Omental fat pad (tissue), 3 donors: ENCODE measurements at regions not wholly inside any gene's neighbourhood (a gene's known extent, or its start where the extent isn't known, plus 50 kb on each side); places are given as distances from the start of the nearest gene placed in this dataset.

Experiments
- ATAC-seq: fragments of 150-250 bp; one replicate; pipeline ENCODE4 v1.9.1; 2016; ENCODE audit warnings: mild to moderate bottlenecking, moderate library complexity; ENCODE audit not compliant: low FRiP score
- DNase-seq: peaks from one replicate; pipeline ENCODE4 v3.0.0-alpha.2; 2019; ENCODE audit warnings: low spot score
- TF ChIP-seq, protein P1 (sequence below), 3 donors: fragments of 450-650 bp; IDR thresholded peaks; one replicate each; pipeline ENCODE4 v1.5.1; 2016 to 2017; ENCODE audit warnings: antibody characterized with exemption in 3 of 3, mild to moderate bottlenecking in 3 of 3, moderate library complexity in 2 of 3

DNA sequence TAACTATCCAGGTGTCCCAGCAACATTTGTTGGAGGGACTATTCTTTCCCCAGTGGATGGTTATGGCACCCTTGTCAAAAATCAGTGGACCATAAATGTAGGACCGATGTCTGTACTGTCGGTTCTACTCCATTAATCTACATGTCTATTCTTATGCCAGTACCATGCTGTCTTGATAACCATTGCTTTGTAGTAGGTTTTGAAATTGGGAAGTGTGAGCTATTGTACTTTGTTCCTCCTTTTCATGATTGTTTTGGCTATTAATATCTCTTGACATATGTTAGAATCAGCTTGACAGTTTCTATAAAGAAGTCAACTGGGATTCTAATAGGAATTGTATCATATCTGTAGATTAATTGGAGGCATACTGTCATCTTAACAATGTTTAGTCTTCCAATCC, 112.7 kb downstream of the HNRNPD start:
- ATAC-seq = no peak

DNA sequence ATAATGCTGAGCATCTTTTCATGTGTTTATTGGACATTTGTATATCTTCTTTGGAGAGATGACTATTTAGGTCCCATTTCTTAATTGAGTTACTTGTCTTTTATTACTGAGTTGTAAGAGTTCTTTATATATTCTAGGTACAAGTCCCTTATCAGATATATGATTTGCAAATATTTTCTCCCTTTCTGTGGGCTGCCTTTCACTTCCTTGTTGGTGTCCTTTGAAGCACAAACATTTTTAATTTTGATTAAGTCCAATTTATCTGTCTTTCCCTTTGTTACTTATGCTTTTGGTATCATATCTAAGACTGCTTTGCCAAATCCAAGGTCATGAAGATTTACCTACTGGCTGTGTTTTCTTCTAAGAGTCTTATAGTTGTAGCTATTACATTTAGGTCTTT, 113.2 kb downstream of the HNRNPD start:
- no peak for ATAC-seq
- no peak for DNase-seq
- TF ChIP-seq, protein P1, sequence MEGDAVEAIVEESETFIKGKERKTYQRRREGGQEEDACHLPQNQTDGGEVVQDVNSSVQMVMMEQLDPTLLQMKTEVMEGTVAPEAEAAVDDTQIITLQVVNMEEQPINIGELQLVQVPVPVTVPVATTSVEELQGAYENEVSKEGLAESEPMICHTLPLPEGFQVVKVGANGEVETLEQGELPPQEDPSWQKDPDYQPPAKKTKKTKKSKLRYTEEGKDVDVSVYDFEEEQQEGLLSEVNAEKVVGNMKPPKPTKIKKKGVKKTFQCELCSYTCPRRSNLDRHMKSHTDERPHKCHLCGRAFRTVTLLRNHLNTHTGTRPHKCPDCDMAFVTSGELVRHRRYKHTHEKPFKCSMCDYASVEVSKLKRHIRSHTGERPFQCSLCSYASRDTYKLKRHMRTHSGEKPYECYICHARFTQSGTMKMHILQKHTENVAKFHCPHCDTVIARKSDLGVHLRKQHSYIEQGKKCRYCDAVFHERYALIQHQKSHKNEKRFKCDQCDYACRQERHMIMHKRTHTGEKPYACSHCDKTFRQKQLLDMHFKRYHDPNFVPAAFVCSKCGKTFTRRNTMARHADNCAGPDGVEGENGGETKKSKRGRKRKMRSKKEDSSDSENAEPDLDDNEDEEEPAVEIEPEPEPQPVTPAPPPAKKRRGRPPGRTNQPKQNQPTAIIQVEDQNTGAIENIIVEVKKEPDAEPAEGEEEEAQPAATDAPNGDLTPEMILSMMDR (IDR thresholded peaks at IDR 0.05) = no peak

More for the DNA sequence above, 112.7 kb downstream of the HNRNPD start:
- TF ChIP-seq, protein P1 (IDR thresholded peaks at IDR 0.05) = no peak
- no peak for DNase-seq

DNA sequence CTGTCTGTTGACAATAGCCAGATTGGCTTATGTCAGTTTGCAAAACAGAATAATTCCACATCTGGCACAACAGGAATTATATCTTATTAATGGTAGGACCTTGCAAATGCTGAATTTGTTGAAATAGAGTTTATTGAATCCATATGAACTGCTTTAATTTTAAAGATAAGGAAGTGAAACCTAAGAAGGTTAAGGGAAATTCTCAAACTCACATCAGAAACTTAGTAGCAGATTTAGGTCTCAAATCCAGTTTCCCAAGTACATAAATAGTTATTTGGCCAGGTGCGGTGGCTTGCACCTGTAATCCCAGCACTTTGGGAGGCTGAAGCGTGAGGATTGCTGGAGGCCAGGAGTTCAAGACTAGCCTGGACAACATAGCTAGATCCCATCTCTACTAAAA, 117.1 kb downstream of the HNRNPD start:
- TF ChIP-seq, protein P1 (IDR thresholded peaks at IDR 0.05) = no peak
- no peak for ATAC-seq

DNA sequence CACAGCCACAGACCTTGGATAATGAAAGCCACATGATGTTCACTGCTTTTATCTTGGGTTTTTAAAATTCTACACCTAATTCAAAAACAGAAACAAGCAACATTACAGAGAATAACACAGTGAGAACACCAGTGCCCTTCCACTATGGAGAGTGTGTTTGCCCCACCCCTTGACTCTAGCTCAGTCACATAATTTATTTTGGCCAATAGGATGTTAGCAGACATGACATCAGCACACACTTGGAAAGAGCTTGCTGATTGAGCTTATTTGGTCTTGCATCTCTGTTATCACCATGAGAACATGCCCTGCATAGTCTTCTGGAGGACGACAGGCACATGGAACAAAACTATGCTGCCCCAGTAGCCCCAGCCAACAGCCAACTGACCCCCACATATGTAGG, 118.1 kb downstream of the HNRNPD start:
- no peak for ATAC-seq
- TF ChIP-seq, protein P1 (IDR thresholded peaks at IDR 0.05) = no peak
- DNase-seq = no peak

More for the DNA sequence above, 117.1 kb downstream of the HNRNPD start:
- no peak for DNase-seq

DNA sequence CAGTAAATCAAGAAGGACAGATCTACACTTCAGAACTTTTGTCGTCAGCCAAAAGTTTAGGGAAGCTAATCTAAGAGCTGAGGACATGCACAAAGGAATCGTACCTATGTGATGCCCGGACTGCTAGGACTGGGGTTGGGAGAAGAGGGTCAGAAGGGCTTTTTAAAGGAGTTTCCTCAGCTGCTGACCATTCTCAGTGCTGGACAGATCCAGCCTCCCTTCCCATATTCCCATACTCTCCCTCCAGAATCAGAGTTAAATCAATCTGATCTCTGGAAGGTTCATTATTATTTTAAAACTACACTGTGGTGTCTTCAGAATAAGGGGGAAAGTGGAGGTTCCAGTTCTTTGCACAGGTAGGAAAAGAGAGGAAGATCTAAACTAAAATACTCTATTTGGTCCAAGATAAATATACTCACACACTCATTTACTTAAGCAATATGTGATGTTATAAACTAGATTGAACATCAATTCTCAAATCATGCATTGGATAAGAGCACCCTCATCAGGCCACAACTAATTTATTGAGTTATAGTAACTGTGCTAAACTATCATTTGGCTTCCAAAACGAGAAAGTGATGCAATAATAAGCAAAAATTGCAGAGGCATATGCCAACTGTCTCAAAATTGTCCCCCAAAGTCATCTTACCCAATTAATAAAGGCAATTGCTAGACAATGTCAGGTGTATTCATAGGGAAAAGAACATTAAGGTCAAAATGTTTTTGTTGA, 124.7 kb downstream of the HNRNPD start:
- TF ChIP-seq, protein P1 (IDR thresholded peaks at IDR 0.05) = no peak
- ATAC-seq = no peak
- no peak for DNase-seq

DNA sequence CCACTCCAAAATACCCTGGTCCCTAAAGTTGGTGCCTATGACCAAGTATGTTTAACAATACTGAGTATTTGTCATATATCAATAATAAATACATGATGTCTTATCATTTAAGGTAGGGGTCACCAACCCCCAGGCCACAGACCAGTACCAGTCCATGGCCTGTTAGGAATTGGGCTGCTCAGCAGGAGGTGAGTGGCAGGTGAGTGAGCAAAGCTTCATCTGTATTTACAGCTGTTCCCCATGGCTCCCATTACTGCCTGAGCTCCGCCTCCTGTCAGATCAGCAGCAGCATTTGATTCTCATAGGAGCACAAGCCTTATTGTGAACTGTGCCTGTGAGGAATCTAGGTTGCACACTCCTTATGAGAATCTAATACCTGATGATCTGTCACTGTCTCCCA, 126.2 kb downstream of the HNRNPD start:
- no peak for ATAC-seq
- DNase-seq = no peak
- TF ChIP-seq, protein P1 (IDR thresholded peaks at IDR 0.05) = no peak

DNA sequence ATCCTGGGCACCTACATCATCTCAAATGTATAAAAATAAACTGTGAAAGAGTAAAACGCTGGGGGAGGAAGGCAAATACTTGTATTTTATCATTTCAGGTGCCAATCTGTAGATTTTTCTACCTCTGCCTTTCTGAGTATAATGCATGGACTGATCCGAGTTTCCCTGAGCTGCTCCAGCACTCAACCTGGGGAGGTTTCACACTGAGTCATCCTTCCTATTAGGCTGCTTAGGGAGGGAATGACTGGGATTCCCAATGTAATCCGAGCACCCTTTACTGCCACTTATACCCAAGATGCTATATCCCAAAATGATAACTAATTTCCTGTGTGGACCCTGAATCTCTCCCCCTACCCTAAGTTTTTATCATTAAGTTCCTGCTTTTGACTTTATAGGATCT, 126.6 kb downstream of the HNRNPD start:
- TF ChIP-seq, protein P1 (IDR thresholded peaks at IDR 0.05) = no peak

More for the DNA sequence above, 126.6 kb downstream of the HNRNPD start:
- no peak for ATAC-seq
- no peak for DNase-seq
